T-helper 1 cell (primary cell): ENCODE measurements at regions not wholly inside any gene's neighbourhood (a gene's known extent, or its start where the extent isn't known, plus 50 kb on each side); places are given as distances from the start of the nearest gene placed in this dataset.

ENCODE experiments used
- DNase-seq, 5 donors: peaks; one replicate each; pipeline ENCODE4 v3.0.0-alpha.2; 2012 to 2020

DNA sequence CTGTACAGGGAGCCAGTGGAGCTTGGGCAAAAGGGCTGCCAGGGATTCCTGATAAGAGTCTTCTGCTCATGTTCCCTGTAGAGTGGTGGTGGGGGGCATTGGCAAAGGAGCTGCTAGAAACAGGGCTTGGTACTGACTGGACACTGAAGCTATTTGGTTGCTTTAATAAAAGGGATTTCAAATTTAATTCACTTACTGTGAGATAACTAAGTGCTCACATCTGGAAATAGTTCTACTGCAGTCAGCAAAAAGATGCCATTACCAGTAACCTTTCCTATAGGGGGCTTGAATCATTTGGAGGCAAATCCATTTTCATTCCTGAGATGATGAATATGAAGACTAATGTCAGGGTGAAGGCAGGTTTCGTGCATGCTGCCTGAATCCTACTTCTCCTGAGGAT lies 94.3 kb upstream of the DOCK10 start:
- DNase-seq, result no peak

DNA sequence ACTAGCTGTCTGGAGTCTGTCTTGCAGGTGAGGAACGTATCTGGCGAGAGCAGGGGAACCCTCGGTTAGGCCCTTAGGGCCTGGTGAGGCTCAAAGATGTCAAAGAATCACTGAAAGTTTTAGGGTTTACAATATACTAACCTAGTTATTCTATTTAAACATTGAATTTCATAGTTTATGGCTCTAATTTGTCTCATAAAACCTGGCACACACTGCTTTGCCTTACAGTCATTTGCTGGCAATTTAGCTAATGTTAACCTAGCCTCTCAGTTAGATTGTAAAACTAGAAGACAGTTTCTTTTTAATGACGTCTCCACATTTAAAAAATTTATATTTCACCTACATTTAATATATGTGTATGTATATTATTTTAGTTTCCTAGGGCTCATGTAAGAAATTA lies 89.6 kb upstream of the DOCK10 start:
- no peak for DNase-seq

DNA sequence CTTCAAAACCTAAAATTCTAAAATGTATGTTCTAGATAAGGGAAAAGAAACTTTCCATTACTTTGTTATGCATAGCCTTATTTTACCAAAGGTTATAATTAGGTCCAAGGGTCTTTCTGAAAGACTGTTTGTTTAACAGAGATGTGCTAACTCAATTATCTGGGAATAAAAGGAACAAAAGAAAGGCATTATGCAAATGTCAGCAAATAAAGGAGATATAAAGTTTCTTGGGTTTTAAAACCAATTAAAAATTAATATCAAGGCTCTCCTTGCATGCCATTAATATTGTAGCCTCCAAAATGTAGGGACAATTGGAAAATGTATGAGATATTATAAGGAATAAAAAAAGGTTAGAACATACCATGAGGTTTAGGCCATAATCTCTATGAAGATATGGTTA lies 87.8 kb upstream of the DOCK10 start:
- DNase-seq, result no peak

- DNase-seq, result no peak
Observed at GRCh38 chr2:225124311-225125017, 82.2 kb upstream of the DOCK10 start.

DNA sequence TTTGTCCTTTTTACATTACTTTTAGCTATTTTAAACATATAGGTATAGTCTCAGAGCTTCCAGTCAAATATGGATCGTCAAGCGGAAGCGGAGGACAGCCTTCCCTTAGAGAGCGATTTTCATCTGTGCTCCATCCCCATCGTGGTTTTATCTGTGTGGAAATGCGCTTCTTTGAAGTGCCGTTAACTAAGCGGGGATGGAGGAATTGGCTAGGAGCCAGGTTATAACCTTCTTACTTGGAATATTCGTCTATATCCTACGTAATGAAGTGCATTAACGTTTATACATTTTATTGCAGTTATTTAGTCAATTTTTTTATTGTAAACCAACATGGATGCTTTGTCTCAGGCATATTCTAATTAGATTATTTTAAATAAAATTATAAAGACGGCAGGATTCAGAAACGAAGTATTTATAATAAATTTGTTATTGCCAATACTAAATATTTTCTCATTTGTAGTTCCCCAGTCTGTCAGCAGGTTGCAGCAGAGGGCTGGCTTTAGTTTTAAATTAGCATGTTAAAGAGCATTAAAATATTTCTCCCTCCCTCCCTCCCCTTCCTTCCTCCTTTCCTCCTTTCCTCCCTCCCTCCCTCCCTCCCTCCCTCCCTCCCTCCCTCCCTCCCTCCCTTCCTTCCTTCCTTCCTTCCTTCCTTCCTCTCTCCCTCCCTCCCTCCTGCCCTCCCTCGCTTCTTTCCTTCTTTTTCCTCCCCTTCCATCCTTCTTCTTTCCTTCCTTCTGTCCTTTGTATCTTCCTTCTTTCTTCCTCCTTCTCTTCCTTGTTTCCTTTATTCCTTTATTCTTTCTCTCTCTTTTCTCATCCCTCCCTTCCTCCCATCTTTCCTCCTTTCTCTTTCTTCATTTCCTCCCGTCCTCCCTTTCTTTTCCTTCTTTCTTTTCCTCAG lies 80.6 kb upstream of the DOCK10 start:
- peak in 2 of 5 donors; percentile 7 to 17 for DNase-seq

GRCh38 chr2:225122007-225122406 lies 79.7 kb upstream of the DOCK10 start:
- DNase-seq, result peak in 1 of 5 donors; percentile 2

- DNase-seq, result no peak
Observed at GRCh38 chr2:225120186-225120585, 77.9 kb upstream of the DOCK10 start.

DNA sequence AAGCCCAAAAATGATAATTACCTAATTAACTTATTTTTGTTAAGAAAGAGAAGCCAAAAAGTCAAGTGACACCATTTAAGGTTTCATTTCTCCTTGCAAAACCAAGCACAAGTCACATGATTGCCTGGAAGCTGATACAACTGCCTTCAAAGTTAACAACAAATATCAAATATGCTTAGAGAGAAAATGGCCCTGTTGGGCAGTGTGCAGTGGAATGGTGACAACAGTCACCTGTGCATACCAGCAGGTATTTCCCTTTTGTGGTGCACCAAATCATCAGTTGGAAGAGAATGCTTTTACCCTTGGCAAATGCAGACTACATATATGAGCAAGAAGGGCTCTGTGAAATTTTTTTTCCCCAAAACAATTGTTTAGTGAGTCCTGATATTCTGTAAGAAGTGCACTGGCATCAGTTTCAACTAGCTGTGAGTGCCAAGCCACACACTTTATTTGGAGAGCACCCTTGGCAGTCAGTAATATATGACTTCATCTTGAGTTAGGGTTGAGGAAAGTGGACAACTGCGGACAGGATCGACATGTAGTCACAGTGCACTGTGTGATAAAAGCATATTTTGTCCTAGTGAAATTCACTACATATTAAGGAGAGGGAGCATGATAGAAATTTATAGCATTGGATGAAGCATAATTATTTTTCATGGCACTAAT lies 74.9 kb upstream of the DOCK10 start:
- DNase-seq, result no peak

DNA sequence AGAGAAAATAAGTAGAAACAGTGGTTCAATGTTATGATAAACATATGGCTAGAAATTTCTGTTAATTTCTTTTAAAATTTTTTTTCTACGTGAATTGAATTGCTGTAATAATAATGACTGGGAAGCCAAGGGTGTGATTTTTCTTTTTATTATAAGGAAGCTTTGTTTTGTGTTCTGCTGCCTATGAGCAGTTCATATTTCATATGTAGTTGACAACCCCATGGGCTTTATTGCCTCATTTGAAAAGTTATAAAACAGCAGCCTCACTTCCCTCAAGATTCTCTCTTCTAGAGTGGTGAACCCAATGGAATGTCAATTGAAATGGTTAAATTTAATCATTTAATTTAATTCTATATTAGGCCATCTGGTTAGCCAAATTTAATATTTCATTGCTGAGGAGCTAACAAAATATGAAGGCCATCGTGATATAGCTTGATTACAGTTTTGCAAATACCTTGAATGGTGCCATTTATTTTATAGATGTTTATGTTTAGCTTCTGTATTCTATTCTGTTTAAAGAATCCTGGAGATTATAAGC lies 72.6 kb upstream of the DOCK10 start:
- DNase-seq, result no peak

GRCh38 chr2:225113371-225114015 lies 71.2 kb upstream of the DOCK10 start:
- DNase-seq, result no peak

DNA sequence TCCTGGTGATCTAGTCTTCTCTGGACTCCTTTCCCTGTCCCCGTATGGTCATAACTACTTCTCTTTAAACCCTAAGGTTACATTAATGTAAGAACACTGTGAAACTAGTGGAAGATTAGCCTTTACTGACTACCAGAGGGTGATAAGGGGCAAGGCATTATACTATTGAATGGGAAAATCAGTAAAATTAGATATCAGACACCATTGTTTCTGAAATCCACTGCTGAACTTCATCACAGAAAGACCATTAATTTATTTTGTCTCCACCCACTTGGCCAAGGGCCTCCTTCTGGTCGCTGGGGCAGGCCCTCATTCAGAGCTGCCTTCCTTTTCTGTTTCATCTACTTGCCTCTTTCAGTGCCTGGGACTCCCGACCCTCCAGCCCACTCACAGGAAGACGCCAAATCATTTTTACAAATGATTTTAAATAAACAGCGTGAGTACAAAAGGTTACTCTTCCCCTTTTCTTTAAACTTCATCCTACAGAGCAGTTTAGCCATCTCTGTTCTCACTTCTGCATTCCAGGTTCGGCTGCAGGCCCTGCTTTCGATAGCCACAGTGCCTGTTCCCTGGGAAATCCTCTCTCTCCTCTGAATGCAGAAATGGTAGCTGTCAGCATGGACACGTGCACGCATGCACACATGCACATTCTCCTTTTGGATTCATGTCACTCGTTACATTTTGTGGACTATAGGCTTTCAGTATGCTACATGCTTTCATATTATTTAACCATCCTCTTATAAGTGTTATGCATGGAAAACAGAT lies 70.3 kb upstream of the DOCK10 start:
- DNase-seq, result no peak

DNA sequence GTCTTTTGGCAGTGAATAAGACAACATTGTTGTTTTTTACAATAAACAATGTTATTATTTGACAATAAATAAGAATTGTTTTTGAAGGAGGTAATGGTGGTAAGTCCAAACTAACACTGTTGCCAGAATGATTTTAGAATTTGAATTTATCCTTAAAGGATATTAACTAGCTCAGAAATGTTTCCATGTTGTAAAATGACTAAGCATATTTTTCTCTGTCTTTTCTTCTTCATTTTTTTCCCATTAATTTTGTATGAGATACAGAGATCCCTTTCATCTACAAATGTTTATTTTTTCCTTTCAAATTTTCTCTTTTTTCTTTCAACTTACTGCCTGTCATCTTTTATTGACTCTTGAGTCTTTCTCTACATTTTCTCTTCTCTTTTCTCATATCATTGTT lies 66.5 kb upstream of the DOCK10 start:
- DNase-seq, result no peak

DNA sequence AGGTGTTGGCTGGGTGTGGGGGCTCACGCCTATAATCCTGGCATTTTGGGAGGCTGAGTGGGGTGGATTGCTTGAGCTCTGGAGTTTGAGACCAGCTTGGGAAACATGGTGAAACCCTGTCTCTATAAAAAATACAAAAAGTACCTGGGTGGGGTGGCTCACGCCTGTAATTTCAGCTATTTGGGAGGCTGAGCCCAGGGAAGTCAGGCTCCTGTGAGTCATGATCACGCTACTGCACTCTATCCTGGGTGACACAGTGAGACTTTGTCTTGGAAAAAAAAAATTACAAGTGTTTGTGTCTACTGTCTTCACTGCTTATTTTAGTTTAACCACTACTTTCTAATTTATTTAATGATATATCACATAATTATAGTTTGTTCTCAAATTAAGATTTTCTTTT lies 62.7 kb upstream of the DOCK10 start:
- DNase-seq, result no peak

GRCh38 chr2:225104321-225104720 lies 62.1 kb upstream of the DOCK10 start:
- no peak for DNase-seq

DNA sequence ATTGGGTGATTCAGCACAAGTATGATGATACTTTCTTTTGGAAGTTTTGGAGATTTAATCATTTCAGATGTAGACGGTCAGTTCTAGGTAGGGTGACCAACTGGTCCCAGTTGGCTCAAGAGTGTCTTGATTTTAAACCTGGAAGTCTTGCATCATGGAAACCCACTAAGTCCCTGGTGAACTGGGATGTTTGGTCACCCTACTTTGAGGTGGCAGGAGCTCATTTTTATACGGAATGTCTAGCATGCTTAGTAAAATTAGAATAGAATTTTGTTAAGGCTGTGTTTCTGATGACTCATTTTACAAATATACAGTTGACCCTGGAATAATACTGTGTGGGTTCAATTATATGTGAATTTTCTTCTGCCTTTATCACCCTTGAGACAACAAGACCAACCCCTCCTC lies 61.5 kb upstream of the DOCK10 start:
- no peak for DNase-seq

DNA sequence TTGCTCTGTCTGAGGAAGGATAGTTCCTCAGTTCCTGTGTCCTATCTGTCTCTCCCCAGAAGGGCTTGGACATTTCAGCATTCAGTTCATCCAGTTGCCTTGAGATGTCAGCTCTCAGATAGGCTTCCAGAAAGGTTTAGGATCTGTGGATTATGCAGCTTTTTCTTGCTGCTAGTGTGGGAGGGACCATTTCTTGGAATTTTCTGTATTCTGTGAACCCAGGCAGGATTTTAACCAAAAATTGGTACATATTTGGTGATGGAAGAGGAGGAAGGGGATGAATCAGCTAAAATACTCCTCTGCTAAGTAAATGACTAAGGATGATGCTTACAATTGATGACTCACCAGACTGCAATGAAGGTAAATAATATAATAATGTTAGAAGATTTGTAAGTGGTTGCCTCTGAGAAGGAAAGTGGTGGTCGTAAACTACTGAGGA lies 58.6 kb upstream of the DOCK10 start:
- DNase-seq, result no peak

- DNase-seq, result no peak
Observed at GRCh38 chr2:225100269-225100668, 58.0 kb upstream of the DOCK10 start.

- DNase-seq, result no peak
Observed at GRCh38 chr2:225097035-225097434, 54.8 kb upstream of the DOCK10 start.
